Retinal pigment epithelial cell (primary cell): ENCODE measurements at regions not wholly inside any gene's neighbourhood (a gene's known extent, or its start where the extent isn't known, plus 50 kb on each side); places are given as distances from the start of the nearest gene placed in this dataset.

Experiments
- DNase-seq: peaks from one replicate; pipeline ENCODE4 v3.0.0-alpha.2; 2010; ENCODE audit warnings: low read depth
- H3K4me3 ChIP-seq: 2 replicates; pipeline ENCODE4 v1.5.1; 2011; ENCODE audit warnings: mild to moderate bottlenecking, low read length, control low read depth, moderate library complexity
- TF ChIP-seq, protein P1 (sequence below): conservative IDR thresholded peaks from 2 replicates; pipeline ENCODE4 v1.5.1; 2011; ENCODE audit warnings: low read depth, low read length, control low read depth, inconsistent platforms

DNA sequence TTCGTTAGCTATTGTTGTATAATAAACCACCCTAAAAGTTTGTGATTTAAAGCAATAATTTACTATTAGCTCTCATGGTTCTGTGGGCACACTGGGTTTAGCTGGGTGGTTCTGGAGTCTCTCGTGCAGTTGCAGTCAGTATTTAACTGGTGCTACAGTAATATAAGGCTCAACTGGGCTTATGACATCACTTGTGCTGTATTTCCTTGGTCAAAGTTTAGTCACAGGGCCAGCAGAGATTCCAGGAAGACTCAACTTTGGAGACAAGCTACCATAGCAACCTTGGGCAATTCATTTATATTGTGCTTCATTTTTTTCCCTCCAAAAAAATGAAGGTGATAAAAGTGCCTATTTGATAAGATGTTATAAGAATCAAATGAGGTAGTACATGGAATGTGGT, 204.2 kb upstream of the GUCY1A2 start:
- no peak overlapping the region for H3K4me3 ChIP-seq
- TF ChIP-seq, protein P1, sequence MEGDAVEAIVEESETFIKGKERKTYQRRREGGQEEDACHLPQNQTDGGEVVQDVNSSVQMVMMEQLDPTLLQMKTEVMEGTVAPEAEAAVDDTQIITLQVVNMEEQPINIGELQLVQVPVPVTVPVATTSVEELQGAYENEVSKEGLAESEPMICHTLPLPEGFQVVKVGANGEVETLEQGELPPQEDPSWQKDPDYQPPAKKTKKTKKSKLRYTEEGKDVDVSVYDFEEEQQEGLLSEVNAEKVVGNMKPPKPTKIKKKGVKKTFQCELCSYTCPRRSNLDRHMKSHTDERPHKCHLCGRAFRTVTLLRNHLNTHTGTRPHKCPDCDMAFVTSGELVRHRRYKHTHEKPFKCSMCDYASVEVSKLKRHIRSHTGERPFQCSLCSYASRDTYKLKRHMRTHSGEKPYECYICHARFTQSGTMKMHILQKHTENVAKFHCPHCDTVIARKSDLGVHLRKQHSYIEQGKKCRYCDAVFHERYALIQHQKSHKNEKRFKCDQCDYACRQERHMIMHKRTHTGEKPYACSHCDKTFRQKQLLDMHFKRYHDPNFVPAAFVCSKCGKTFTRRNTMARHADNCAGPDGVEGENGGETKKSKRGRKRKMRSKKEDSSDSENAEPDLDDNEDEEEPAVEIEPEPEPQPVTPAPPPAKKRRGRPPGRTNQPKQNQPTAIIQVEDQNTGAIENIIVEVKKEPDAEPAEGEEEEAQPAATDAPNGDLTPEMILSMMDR, result no peak
- DNase-seq, result no peak

DNA sequence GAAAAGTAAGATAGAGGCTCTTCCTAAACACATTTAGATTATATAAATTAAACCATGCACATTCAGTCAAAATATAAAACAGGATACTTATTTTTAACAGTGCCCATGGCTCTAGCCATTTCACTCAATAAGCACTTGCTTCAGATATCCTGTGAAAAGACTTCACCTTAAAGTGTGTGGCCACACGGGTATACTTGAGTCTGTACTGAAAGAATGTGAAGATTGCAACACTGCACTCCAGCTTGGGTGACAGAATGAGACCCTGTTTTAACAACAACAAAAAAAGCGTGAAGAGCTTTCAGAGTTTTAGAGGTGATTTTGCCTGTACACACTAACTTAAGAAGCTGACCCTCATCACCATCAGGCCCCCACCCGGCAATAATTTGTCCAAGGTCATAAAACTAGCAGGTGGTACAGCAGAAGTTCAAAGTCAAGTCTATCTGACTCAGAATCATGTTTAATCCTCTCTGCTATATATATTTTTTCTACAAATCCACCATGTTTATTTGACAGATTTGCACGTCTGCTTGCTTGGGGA, 203.5 kb upstream of the GUCY1A2 start:
- H3K4me3 ChIP-seq, result no peak overlapping the region
- DNase-seq, result no peak
- TF ChIP-seq, protein P1, result no peak

DNA sequence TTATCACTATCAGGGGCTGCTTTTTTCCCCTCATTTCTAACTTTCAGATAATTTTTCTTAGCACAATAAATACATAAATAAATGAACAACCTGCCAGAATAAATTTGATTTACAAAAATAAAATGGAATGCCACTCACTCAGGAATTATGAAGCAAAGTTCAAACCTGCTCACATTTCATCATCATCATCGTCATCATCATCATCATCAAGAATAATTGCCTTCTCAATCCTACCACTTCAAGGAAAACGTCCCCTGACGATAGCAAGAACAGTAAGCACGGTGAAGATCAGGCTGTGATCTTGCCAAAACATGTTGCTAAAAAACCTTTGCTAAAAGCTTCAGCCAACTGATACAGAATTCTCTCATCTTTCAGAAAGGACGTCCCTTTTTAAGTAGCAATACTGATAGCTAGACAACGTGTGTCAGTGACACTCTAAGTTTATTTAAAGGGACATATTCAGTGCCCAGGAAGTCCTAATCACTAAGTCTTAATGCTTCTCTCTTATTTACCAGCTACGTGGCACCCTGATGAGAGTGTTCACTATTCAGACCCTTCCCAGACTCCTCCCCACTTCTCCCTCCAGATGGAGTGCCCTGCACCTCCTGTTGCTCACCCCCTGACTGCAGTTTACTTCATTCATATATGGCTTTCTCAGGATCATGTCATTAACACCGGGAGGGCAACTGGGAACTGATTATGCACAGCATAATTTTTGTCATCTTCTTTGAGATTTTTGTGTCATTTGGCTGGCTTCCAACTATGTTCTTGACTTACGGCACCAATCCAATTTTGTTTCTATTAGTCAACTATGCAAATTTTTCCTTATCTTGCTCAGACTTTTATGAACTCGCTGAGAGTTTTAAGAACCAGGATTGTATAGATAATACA, 200.1 kb upstream of the GUCY1A2 start:
- DNase-seq, result no peak

DNA sequence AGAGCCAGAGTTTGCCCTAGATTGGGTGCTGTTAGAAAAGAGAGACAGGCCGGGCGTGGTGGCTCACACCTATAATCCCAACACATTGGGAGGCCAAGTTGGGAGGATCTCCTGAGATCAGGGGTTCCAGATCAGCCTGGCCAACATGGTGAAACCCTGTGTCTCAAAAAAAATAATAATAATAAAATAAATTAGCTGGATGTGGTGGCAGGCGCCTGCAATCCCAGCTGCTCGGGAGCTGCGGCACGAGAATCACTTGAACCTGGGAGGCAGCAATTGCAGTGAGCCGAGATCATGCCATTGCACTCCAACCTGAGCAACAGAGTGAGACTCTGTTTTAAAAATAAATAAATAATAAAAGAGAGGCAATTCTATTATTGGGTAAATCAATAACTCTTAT, 199.2 kb upstream of the GUCY1A2 start:
- TF ChIP-seq, protein P1, result no peak

More for the DNA sequence above, 200.1 kb upstream of the GUCY1A2 start:
- TF ChIP-seq, protein P1, result no peak
- no peak overlapping the region for H3K4me3 ChIP-seq

DNA sequence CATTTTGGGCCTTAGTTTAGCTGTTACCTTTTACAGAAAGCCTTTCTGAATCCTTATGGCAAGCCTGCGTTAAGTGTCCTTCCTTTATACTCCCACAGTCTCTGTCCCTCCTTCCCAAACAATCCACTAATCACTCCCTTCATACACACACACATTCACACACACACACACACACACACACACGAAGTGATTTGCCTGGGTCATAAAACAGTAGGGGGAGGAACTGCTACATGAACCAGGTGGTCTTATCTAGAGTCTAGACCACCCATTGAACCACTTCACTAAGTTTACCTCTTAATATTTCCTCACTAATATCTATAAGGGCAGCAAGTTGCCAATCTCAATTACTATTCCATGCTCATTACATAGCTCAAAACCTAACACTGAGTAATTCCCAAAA, 196.7 kb upstream of the GUCY1A2 start:
- TF ChIP-seq, protein P1, result no peak
- DNase-seq, result no peak
- H3K4me3 ChIP-seq, result no peak overlapping the region

More for the DNA sequence above, 199.2 kb upstream of the GUCY1A2 start:
- DNase-seq, result no peak
- H3K4me3 ChIP-seq, result no peak overlapping the region

DNA sequence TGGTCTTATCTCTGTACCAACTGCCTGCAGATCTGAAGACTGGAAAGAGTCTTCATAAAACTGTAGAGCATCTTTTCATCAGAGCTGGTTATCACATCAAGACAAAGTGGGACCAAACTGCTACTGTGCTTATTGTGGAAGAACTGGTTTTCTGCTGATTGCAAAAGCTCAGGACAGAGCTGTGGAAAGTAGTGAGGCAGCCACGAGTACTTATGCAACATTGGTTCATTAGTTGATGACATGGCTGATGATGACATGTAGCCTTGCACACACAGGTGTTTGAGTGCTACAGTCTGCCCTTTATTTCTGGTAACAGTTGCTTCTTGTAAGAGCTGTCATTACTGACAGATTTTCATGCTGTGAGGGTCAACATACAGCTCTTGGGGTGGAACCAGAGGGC, 185.4 kb upstream of the GUCY1A2 start:
- H3K4me3 ChIP-seq, result no peak overlapping the region
- DNase-seq, result no peak
- TF ChIP-seq, protein P1, result no peak

DNA sequence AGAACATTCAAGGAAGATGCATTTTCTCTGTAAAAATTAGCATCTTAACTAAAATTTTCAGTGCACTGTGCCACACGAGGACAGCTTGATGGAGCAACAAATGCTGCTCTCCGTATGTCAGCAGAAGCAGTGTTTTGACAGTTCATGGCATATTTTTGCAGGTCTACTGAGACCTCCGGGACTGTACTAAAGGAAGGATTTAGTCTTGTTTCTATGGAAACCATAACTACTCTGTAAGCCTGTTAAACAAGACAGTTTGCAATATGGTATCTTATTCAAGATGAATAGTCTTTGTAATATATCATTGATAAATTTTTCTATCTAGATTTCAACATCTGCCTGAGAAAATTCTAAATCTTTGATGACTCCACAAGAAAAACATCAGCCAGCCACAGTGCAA, 184.0 kb upstream of the GUCY1A2 start:
- DNase-seq, result peak; percentile 17
- TF ChIP-seq, protein P1, result no peak
- H3K4me3 ChIP-seq, result no peak overlapping the region
